Astrocyte (in vitro differentiated cells and primary cell): ENCODE measurements at regions not wholly inside any gene's neighbourhood (a gene's known extent, or its start where the extent isn't known, plus 50 kb on each side); places are given as distances from the start of the nearest gene placed in this dataset.

ENCODE experiments used
- EZH2 ChIP-seq: IDR thresholded peaks from 2 replicates; pipeline ENCODE4 v1.6.1; 2012; ENCODE audit warnings: mild to moderate bottlenecking, low read length, inconsistent platforms; ENCODE audit not compliant: insufficient read depth
- TF ChIP-seq, protein P1 (sequence below): IDR thresholded peaks from 2 replicates; pipeline ENCODE4 v1.5.1; 2011; ENCODE audit warnings: low read depth, mild to moderate bottlenecking, inconsistent platforms, low read length, moderate library complexity; ENCODE audit not compliant: insufficient read depth

DNA sequence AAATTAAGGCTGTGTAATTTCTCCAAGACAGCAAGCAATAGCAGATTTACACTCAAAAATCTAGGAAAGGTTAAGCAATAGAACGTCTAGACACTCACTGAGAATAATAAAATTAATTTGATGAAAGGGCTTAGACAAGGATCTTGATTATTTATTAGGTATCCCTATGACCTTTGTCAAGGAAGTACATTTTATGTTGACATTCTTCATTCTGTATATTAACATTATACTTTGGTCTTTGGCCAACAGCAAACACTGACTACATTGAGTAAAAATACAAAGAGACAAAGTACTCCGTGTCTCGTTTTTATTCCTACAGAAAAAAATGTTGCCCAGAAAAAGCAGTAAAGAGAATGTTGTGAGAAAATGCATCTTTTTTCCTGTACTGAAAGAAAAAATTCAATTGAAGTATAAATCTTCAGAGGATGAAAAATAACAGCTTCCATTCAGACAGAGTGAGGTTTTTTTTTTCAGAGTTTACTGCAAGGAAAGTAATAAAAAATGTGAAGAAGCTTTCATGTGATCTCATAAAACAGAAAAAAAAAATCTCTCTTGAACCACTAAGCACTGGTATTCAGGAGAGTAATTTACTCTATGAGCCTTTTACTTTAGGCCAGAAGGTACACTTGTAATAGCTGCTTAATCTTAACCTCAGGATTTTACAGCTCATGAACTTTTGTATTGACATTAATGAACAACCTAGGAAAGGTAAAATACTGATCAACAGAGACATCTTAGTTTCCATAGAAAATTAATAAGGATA, 605.0 kb downstream of the FSCB start:
- TF ChIP-seq, protein P1, sequence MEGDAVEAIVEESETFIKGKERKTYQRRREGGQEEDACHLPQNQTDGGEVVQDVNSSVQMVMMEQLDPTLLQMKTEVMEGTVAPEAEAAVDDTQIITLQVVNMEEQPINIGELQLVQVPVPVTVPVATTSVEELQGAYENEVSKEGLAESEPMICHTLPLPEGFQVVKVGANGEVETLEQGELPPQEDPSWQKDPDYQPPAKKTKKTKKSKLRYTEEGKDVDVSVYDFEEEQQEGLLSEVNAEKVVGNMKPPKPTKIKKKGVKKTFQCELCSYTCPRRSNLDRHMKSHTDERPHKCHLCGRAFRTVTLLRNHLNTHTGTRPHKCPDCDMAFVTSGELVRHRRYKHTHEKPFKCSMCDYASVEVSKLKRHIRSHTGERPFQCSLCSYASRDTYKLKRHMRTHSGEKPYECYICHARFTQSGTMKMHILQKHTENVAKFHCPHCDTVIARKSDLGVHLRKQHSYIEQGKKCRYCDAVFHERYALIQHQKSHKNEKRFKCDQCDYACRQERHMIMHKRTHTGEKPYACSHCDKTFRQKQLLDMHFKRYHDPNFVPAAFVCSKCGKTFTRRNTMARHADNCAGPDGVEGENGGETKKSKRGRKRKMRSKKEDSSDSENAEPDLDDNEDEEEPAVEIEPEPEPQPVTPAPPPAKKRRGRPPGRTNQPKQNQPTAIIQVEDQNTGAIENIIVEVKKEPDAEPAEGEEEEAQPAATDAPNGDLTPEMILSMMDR, result no peak
- TF ChIP-seq EZH2, result no peak
